Stimulated activated CD4-positive, alpha-beta T cell treated with anti-CD3 and anti-CD28 coated beads, Interleukin-4, amount 100 ng/mL, for 48 hours (primary cell): ENCODE measurements at regions not wholly inside any gene's neighbourhood (a gene's known extent, or its start where the extent isn't known, plus 50 kb on each side); places are given as distances from the start of the nearest gene placed in this dataset.
"Not testable (repeated sequence)": the region's sequence is repeated elsewhere in the genome, so short reads cannot be mapped to it uniquely, and the experiment has no call there.

Experiments used
- DNase-seq, 2 donors: peaks; one replicate each; pipeline ENCODE4 v3.0.0-alpha.2; 2020; ENCODE audit warnings: low read depth in 2 of 2

GRCh38 chr1:157226739-157227138 is 88.5 kb upstream of the ETV3 start:
- no peak for DNase-seq

GRCh38 chr1:157219600-157219999 is 81.4 kb upstream of the ETV3 start:
- no peak for DNase-seq

GRCh38 chr1:157219182-157219581 is 81.0 kb upstream of the ETV3 start:
- DNase-seq: no peak

- no peak for DNase-seq
These were observed 80.5 kb upstream of the ETV3 start for GRCh38 chr1:157218671-157219070.

GRCh38 chr1:157217486-157217885 is 79.3 kb upstream of the ETV3 start:
- DNase-seq: no peak

GRCh38 chr1:157213836-157214235 is 75.6 kb upstream of the ETV3 start:
- no peak for DNase-seq

- no peak for DNase-seq
These were observed 71.3 kb upstream of the ETV3 start for GRCh38 chr1:157209514-157209913.

- not testable (repeated sequence) for DNase-seq
These were observed 67.8 kb upstream of the ETV3 start for GRCh38 chr1:157205982-157206381.

GRCh38 chr1:157203166-157203565 is 65.0 kb upstream of the ETV3 start:
- DNase-seq: no peak

- DNase-seq: no peak
These were observed 64.1 kb upstream of the ETV3 start for GRCh38 chr1:157202331-157202730.

GRCh38 chr1:157201767-157202166 is 63.6 kb upstream of the ETV3 start:
- DNase-seq: no peak

GRCh38 chr1:157200451-157200850 is 62.3 kb upstream of the ETV3 start:
- no peak for DNase-seq

- no peak for DNase-seq
These were observed 61.2 kb upstream of the ETV3 start for GRCh38 chr1:157199421-157199755.

GRCh38 chr1:157198619-157199420 is 60.6 kb upstream of the ETV3 start:
- DNase-seq: no peak

GRCh38 chr1:157197906-157198435 is 59.8 kb upstream of the ETV3 start:
- DNase-seq: no peak

GRCh38 chr1:157196670-157197456 is 58.7 kb upstream of the ETV3 start:
- DNase-seq: not testable (repeated sequence)

GRCh38 chr1:157196245-157196543 is 58.0 kb upstream of the ETV3 start:
- no peak for DNase-seq

- DNase-seq: no peak
These were observed 57.5 kb upstream of the ETV3 start for GRCh38 chr1:157195521-157196244.

- DNase-seq: no peak
These were observed 56.7 kb upstream of the ETV3 start for GRCh38 chr1:157194731-157195520.

GRCh38 chr1:157193702-157194391 is 55.7 kb upstream of the ETV3 start:
- peak; percentile 58 to 64 for DNase-seq

GRCh38 chr1:157193219-157193618 is 55.0 kb upstream of the ETV3 start:
- no peak for DNase-seq
